Inflammatory macrophage treated with lipopolysaccharide for 4 hours (primary cell): ENCODE measurements at regions not wholly inside any gene's neighbourhood (a gene's known extent, or its start where the extent isn't known, plus 50 kb on each side); places are given as distances from the start of the nearest gene placed in this dataset.
"Not testable (repeated sequence)": the region's sequence is repeated elsewhere in the genome, so short reads cannot be mapped to it uniquely, and the experiment has no call there.

ENCODE experiments used
- DNase-seq: peaks from one replicate; pipeline ENCODE4 v3.0.0-alpha.2; 2020

GRCh38 chr2:89756616-89757015 is 1065.1 kb downstream of the RPIA start:
- DNase-seq = not testable (repeated sequence)

- DNase-seq = not testable (repeated sequence)
Observed at GRCh38 chr2:89758332-89759026, 1067.0 kb downstream of the RPIA start.

- DNase-seq = not testable (repeated sequence)
Observed at GRCh38 chr2:89760762-89761161, 1069.3 kb downstream of the RPIA start.

GRCh38 chr2:89761171-89761570 is 1069.7 kb downstream of the RPIA start:
- not testable (repeated sequence) for DNase-seq

- DNase-seq = not testable (repeated sequence)
Observed at GRCh38 chr2:89761863-89762262, 1070.4 kb downstream of the RPIA start.

- DNase-seq = not testable (repeated sequence)
Observed at GRCh38 chr2:89762461-89763253, 1071.2 kb downstream of the RPIA start.

GRCh38 chr2:89763254-89763580 is 1071.7 kb downstream of the RPIA start:
- no peak for DNase-seq

GRCh38 chr2:89763581-89764485 is 1072.4 kb downstream of the RPIA start:
- no peak for DNase-seq

- DNase-seq = not testable (repeated sequence)
Observed at GRCh38 chr2:89764571-89765360, 1073.3 kb downstream of the RPIA start.

- DNase-seq = not testable (repeated sequence)
Observed at GRCh38 chr2:89765361-89765718, 1073.9 kb downstream of the RPIA start.

- DNase-seq = not testable (repeated sequence)
Observed at GRCh38 chr2:89766141-89766990, 1074.9 kb downstream of the RPIA start.

- not testable (repeated sequence) for DNase-seq
Observed at GRCh38 chr2:89767058-89767457, 1075.6 kb downstream of the RPIA start.

GRCh38 chr2:89767572-89768435 is 1076.3 kb downstream of the RPIA start:
- no peak for DNase-seq

GRCh38 chr2:89775885-89776284 is 1084.4 kb downstream of the RPIA start:
- no peak for DNase-seq

- DNase-seq = no peak
Observed at GRCh38 chr2:89780318-89780717, 1088.8 kb downstream of the RPIA start.

GRCh38 chr2:89781962-89782361 is 1090.5 kb downstream of the RPIA start:
- no peak for DNase-seq

- DNase-seq = no peak
Observed at GRCh38 chr2:89784960-89785359, 1093.5 kb downstream of the RPIA start.

- DNase-seq = not testable (repeated sequence)
Observed at GRCh38 chr2:89785528-89785927, 1094.1 kb downstream of the RPIA start.

GRCh38 chr2:89786642-89787041 is 1095.2 kb downstream of the RPIA start:
- DNase-seq = not testable (repeated sequence)

- not testable (repeated sequence) for DNase-seq
Observed at GRCh38 chr2:89795530-89795929, 1104.1 kb downstream of the RPIA start.
